CD4-positive, alpha-beta T cell (primary cell): ENCODE measurements at regions not wholly inside any gene's neighbourhood (a gene's known extent, or its start where the extent isn't known, plus 50 kb on each side); places are given as distances from the start of the nearest gene placed in this dataset.
"Not testable (repeated sequence)": the region's sequence is repeated elsewhere in the genome, so short reads cannot be mapped to it uniquely, and the experiment has no call there.

Experiments used
- ATAC-seq: fragments of 200-7000 bp; cut with Tn5 transposase; one replicate; pipeline ENCODE4 v1.10.0; 2022; ENCODE audit warnings: mild to moderate bottlenecking; ENCODE audit not compliant: poor library complexity
- CTCF ChIA-PET: fragments of 350-600 bp; sonication (Branson Sonifier 250); formaldehyde crosslinking; loops from one replicate; lab custom pipeline; 2021; ENCODE audit warnings: antibody characterized with exemption, inconsistent platforms; lab: Charles Lee
- POLR2A ChIA-PET: fragments of 350-600 bp; sonication (Branson Sonifier 250); formaldehyde crosslinking; loops from one replicate; lab custom pipeline; 2021; ENCODE audit warnings: antibody characterized with exemption, inconsistent platforms; lab: Charles Lee
- DNase-seq, 14 experiments: peaks; one replicate each; pipeline ENCODE4 v3.0.0-alpha.2; 2013 to 2020; ENCODE audit warnings: mixed read lengths in 2 of 14
- H3K27ac ChIP-seq, 2 donors: one replicate each; pipeline versions ENCODE4 v1.5.1 to v1.7.0; 2013; ENCODE audit warnings: low read length in 2 of 2, low read depth in 1 of 2, mild to moderate bottlenecking in 1 of 2
- H3K27me3 ChIP-seq, 2 experiments: 1 replicate in 1 of 2; 2 replicates in 1 of 2; pipeline versions ENCODE4 v1.6.1 to v1.7.0; 2013; ENCODE audit warnings: low read length in 2 of 2, control low read depth in 1 of 2, mild to moderate bottlenecking in 1 of 2, moderate library complexity in 1 of 2; ENCODE audit not compliant: insufficient read depth in 2 of 2, control insufficient read depth in 1 of 2
- H3K36me3 ChIP-seq: one replicate; pipeline ENCODE4 v1.6.1; 2013; ENCODE audit warnings: low read length, control low read depth; ENCODE audit not compliant: insufficient read depth
- H3K4me1 ChIP-seq: one replicate; pipeline ENCODE4 v1.6.1; 2013; ENCODE audit warnings: low read length, control low read depth; ENCODE audit not compliant: insufficient read depth
- H3K4me3 ChIP-seq: one replicate; pipeline ENCODE4 v1.5.1; 2013; ENCODE audit warnings: mild to moderate bottlenecking, low read length, moderate library complexity
- H3K9me3 ChIP-seq, 2 experiments: 1 replicate in 1 of 2; 2 replicates in 1 of 2; pipeline versions ENCODE4 v1.6.1 to v1.7.0; 2013; ENCODE audit warnings: low read length in 2 of 2, mild to moderate bottlenecking in 2 of 2, control low read depth in 1 of 2, moderate library complexity in 1 of 2; ENCODE audit not compliant: control insufficient read depth in 1 of 2, insufficient read depth in 1 of 2
- H3K27ac Mint-ChIP-seq: one replicate; pipeline ENCODE4 v1.8.0; 2020; ENCODE audit warnings: mixed read lengths
- H3K27me3 Mint-ChIP-seq: one replicate; pipeline ENCODE4 v1.8.0; 2021; ENCODE audit warnings: mixed read lengths
- H3K36me3 Mint-ChIP-seq: one replicate; pipeline ENCODE4 v1.8.0; 2021; ENCODE audit warnings: low read depth, mixed read lengths
- H3K4me1 Mint-ChIP-seq: one replicate; pipeline ENCODE4 v1.8.0; 2021; ENCODE audit warnings: low read depth, mixed read lengths
- H3K4me3 Mint-ChIP-seq: one replicate; pipeline ENCODE4 v1.8.0; 2020; ENCODE audit warnings: mild to moderate bottlenecking, mixed read lengths
- H3K9me3 Mint-ChIP-seq: one replicate; pipeline ENCODE4 v1.8.0; 2020; ENCODE audit warnings: mixed read lengths
- CTCF ChIP-seq: fragments of 200-600 bp; IDR thresholded peaks from one replicate; pipeline ENCODE4 v1.8.0; 2022; ENCODE audit warnings: antibody characterized with exemption, mild to moderate bottlenecking
- intact Hi-C, 2 experiments: fragments of 100-400 bp; cut with DNase I in 1 of 2; cut with micrococcal nuclease in 1 of 2; formaldehyde crosslinking; loops; one replicate each; pipeline versions ENCODE4 v1.15.1 to v1.9.0; 2023 to 2025; cut with DNase I, micrococcal nuclease

GRCh38 chr9:30534455-30534854 lies 1850.0 kb upstream of the ACO1 start:
- H3K9me3 ChIP-seq: peaks cover 0 to 16% of the 10 kb centered on the region in 2 experiments
- intact Hi-C loops: no loop called here
- DNase-seq (no peak), ATAC-seq (no peak)
- H3K36me3 ChIP-seq: no peaks in the 10 kb centered on the region
- H3K36me3 Mint-ChIP-seq: no peaks in the 10 kb centered on the region
- no peaks in the 10 kb centered on the region for H3K27me3 Mint-ChIP-seq
- H3K4me1 ChIP-seq: no peaks in the 10 kb centered on the region
- peaks cover 19% of the 10 kb centered on the region for H3K9me3 Mint-ChIP-seq
- CTCF ChIA-PET: no interaction called here
- H3K4me3 Mint-ChIP-seq: no peak overlapping the region
- no peaks in the 10 kb centered on the region for H3K27me3 ChIP-seq
- no peak overlapping the region for H3K27ac Mint-ChIP-seq
- no peaks in the 10 kb centered on the region for H3K4me1 Mint-ChIP-seq
- no peak overlapping the region for H3K27ac ChIP-seq
- POLR2A ChIA-PET: no interaction called here
- no peak overlapping the region for H3K4me3 ChIP-seq
- TF ChIP-seq CTCF: no peak

- ATAC-seq (no peak), DNase-seq (no peak)
- Mint-ChIP-seq H3K27ac (no peak overlapping the region), H3K27me3 (no peaks in the 10 kb centered on the region), H3K9me3 (peaks cover 19% of the 10 kb centered on the region), H3K4me3 (no peak overlapping the region), H3K36me3 (no peaks in the 10 kb centered on the region), H3K4me1 (no peaks in the 10 kb centered on the region)
- TF ChIP-seq CTCF: no peak
- no peaks in the 10 kb centered on the region for H3K4me1 ChIP-seq
- H3K36me3 ChIP-seq: no peaks in the 10 kb centered on the region
- no peak overlapping the region for H3K27ac ChIP-seq
- CTCF ChIA-PET: no interaction called here
- H3K27me3 ChIP-seq: no peaks in the 10 kb centered on the region
- POLR2A ChIA-PET: no interaction called here
- intact Hi-C loops: no loop called here
- no peak overlapping the region for H3K4me3 ChIP-seq
- peaks cover 0 to 20% of the 10 kb centered on the region in 2 experiments for H3K9me3 ChIP-seq
These were observed 1849.5 kb upstream of the ACO1 start for GRCh38 chr9:30534896-30535295.

GRCh38 chr9:30536494-30536893 lies 1847.9 kb upstream of the ACO1 start:
- ChIA-PET POLR2A (no interaction called here), CTCF (no interaction called here)
- Mint-ChIP-seq H3K27ac (no peak overlapping the region), H3K4me1 (no peaks in the 10 kb centered on the region), H3K9me3 (peaks cover 20% of the 10 kb centered on the region), H3K27me3 (no peaks in the 10 kb centered on the region), H3K4me3 (no peak overlapping the region), H3K36me3 (no peaks in the 10 kb centered on the region)
- no peaks in the 10 kb centered on the region for H3K4me1 ChIP-seq
- peaks cover 0 to 16% of the 10 kb centered on the region in 2 experiments for H3K9me3 ChIP-seq
- ATAC-seq: no peak
- no peak for DNase-seq
- no peak overlapping the region for H3K27ac ChIP-seq
- intact Hi-C loops: no loop called here
- no peaks in the 10 kb centered on the region for H3K36me3 ChIP-seq
- no peak for TF ChIP-seq CTCF
- H3K4me3 ChIP-seq: no peak overlapping the region
- H3K27me3 ChIP-seq: no peaks in the 10 kb centered on the region

- H3K4me1 Mint-ChIP-seq, H3K4me3 ChIP-seq, H3K27ac Mint-ChIP-seq, H3K4me1 ChIP-seq, H3K36me3 ChIP-seq, H3K4me3 Mint-ChIP-seq, H3K27ac ChIP-seq, H3K36me3 Mint-ChIP-seq, intact Hi-C loops, H3K27me3 ChIP-seq, DNase-seq, ATAC-seq, POLR2A ChIA-PET, H3K27me3 Mint-ChIP-seq, CTCF ChIA-PET: not testable (repeated sequence)
- peaks cover 0 to 13% of the 10 kb centered on the region in 2 experiments for H3K9me3 ChIP-seq
- H3K9me3 Mint-ChIP-seq: peaks cover 18% of the 10 kb centered on the region
These were observed 1844.7 kb upstream of the ACO1 start for GRCh38 chr9:30539696-30540095.
